ENCODE measurements at regions not wholly inside any gene's neighbourhood (a gene's known extent, or its start where the extent isn't known, plus 50 kb on each side); places are given as distances from the start of the nearest gene placed in this dataset.
"Not testable (repeated sequence)": the region's sequence is repeated elsewhere in the genome, so short reads cannot be mapped to it uniquely, and the experiment has no call there.

GRCh38 chr6:114939630-114940029, 596.8 kb upstream of the HS3ST5 start:
- no peak for DNase-seq (ENCODE audit: low spot score)
- ATAC-seq (ENCODE audit: insufficient number of reproducible peaks, low FRiP score, low read depth), result no peak
- TF ChIP-seq CTCF (IDR thresholded peaks at IDR 0.05), result no peak
- Histone ChIP-seq H3K27me3 (replicated peaks; ENCODE audit: insufficient read depth) (no peaks in the 10 kb centered on the region), H3K27ac (no peak overlapping the region), H3K9me3 (no peaks in the 10 kb centered on the region), H3K4me1 (ENCODE audit: control insufficient read depth in 1 of 2, low read depth in 2 of 2) (no peaks in the 10 kb centered on the region), H3K4me3 (no peak overlapping the region), H3K36me3 (no peaks in the 10 kb centered on the region)

- Histone ChIP-seq H3K36me3 (no peaks in the 10 kb centered on the region), H3K4me1 (ENCODE audit: control insufficient read depth in 1 of 2, low read depth in 2 of 2) (no peaks in the 10 kb centered on the region), H3K27ac (no peak overlapping the region), H3K27me3 (replicated peaks; ENCODE audit: insufficient read depth) (no peaks in the 10 kb centered on the region), H3K9me3 (no peaks in the 10 kb centered on the region), H3K4me3 (no peak overlapping the region)
- no peak for ATAC-seq (ENCODE audit: insufficient number of reproducible peaks, low FRiP score, low read depth)
- no peak for TF ChIP-seq CTCF (IDR thresholded peaks at IDR 0.05)
- DNase-seq (ENCODE audit: low spot score), result no peak
These were observed 593.3 kb upstream of the HS3ST5 start for GRCh38 chr6:114936080-114936479.

- no peak for TF ChIP-seq CTCF (IDR thresholded peaks at IDR 0.05)
- no peak for ATAC-seq (ENCODE audit: insufficient number of reproducible peaks, low FRiP score, low read depth)
- no peak overlapping the region for H3K4me3 ChIP-seq
These were observed 591.3 kb upstream of the HS3ST5 start for GRCh38 chr6:114934079-114934478.

GRCh38 chr6:114928731-114929130, 585.9 kb upstream of the HS3ST5 start:
- H3K4me1 ChIP-seq (ENCODE audit: control insufficient read depth in 1 of 2, low read depth in 2 of 2); H3K27me3 ChIP-seq (replicated peaks; ENCODE audit: insufficient read depth); H3K36me3 ChIP-seq; H3K27ac ChIP-seq; H3K4me3 ChIP-seq; DNase-seq (ENCODE audit: low spot score); ATAC-seq (ENCODE audit: insufficient number of reproducible peaks, low FRiP score, low read depth); H3K9me3 ChIP-seq: not testable (repeated sequence)

More at GRCh38 chr6:114934079-114934478, 591.3 kb upstream of the HS3ST5 start:
- Histone ChIP-seq H3K36me3 (no peaks in the 10 kb centered on the region), H3K4me1 (ENCODE audit: control insufficient read depth in 1 of 2, low read depth in 2 of 2) (no peaks in the 10 kb centered on the region), H3K9me3 (no peaks in the 10 kb centered on the region), H3K27ac (no peak overlapping the region), H3K27me3 (replicated peaks; ENCODE audit: insufficient read depth) (no peaks in the 10 kb centered on the region)
- no peak for DNase-seq (ENCODE audit: low spot score)

DNA sequence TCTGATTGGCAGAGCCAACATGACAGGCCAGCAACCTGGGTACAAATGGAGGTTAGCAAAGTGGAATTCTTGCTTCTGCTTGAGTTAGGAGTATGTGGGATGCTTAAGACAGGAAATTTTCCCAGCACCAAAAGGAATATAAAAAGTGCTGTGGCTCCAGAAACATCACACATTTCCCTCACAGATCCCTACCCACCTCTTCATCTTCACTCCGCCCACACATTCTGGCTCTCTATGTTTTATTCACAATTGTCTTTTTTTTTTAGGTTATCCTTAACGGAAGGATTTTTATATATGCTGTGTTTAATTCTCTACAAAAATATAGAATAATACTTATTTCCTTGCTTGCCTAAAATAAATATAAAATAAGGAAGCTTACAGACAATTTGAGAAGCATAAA, 563.3 kb upstream of the HS3ST5 start:
- no peak for ATAC-seq (ENCODE audit: insufficient number of reproducible peaks, low FRiP score, low read depth)

More for the DNA sequence above, 563.3 kb upstream of the HS3ST5 start:
- Histone ChIP-seq H3K27me3 (replicated peaks; ENCODE audit: insufficient read depth) (no peaks in the 10 kb centered on the region), H3K36me3 (no peaks in the 10 kb centered on the region), H3K4me1 (ENCODE audit: control insufficient read depth in 1 of 2, low read depth in 2 of 2) (no peaks in the 10 kb centered on the region), H3K4me3 (no peak overlapping the region), H3K9me3 (no peaks in the 10 kb centered on the region), H3K27ac (no peak overlapping the region)
- no peak for DNase-seq (ENCODE audit: low spot score)
- no peak for TF ChIP-seq CTCF (IDR thresholded peaks at IDR 0.05)

Data from thoracic aorta (tissue), 2 donors.